ENCODE measurements at regions not wholly inside any gene's neighbourhood (a gene's known extent, or its start where the extent isn't known, plus 50 kb on each side); places are given as distances from the start of the nearest gene placed in this dataset.

DNA sequence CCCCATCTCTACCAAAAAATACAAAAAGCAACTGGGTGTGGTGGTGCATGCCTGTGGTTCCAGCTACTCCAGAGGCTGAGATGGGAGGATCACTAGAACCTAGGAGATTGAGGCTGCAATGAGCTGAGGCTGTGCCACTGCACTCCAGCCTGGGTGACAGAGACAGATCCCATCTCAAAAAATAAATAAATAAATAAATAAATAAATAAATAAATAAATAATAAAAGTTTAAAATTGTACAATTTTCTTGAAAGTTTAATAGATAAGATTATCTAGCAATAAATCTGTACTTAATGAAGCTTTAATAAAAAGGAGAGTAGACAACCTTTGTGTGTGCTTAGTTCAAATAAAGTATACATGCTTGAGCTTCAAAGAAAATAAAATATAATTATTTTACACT, 310.0 kb upstream of the LRIG3 start:
- H3K4me2 ChIP-seq (ENCODE audit: extremely low read depth, insufficient read depth, low read length) = no peak overlapping the region
- H3K79me2 ChIP-seq (ENCODE audit: control insufficient read depth, insufficient read depth, low read length) = no peaks in the 10 kb centered on the region
- H3K27ac ChIP-seq (ENCODE audit: insufficient read depth, low read length) = no peak overlapping the region
- H3K36me3 ChIP-seq (ENCODE audit: control insufficient read depth, insufficient read depth, low read length) = no peaks in the 10 kb centered on the region
- H3K9me3 ChIP-seq (ENCODE audit: control insufficient read depth, insufficient read depth, low read depth, low read length) = no peaks in the 10 kb centered on the region
- no peak for DNase-seq (ENCODE audit: low read depth in 2 of 2)
- no peak overlapping the region for H3K9ac ChIP-seq (ENCODE audit: insufficient read depth, low read length)
- H2AFZ ChIP-seq (ENCODE audit: low read length) = no peak overlapping the region
- no peaks in the 10 kb centered on the region for H3K4me1 ChIP-seq (ENCODE audit: control insufficient read depth, extremely low read depth, insufficient read depth, low read length)
- H4K20me1 ChIP-seq (ENCODE audit: control insufficient read depth, extremely low read depth, insufficient read depth, low read length) = no peaks in the 10 kb centered on the region
- H3K27me3 ChIP-seq (ENCODE audit: control insufficient read depth, insufficient read depth, low read length) = no peaks in the 10 kb centered on the region
- TF ChIP-seq EZH2 (IDR thresholded peaks at IDR 0.05; ENCODE audit: low read length, missing control alignments) = no peak
- TF ChIP-seq CTCF (conservative IDR thresholded peaks at IDR 0.05 in 1 of 2, IDR thresholded peaks at IDR 0.05 in 1 of 2; ENCODE audit: low read depth in 1 of 2, low read length in 2 of 2) = no peak
- H3K4me3 ChIP-seq (replicated peaks in 1 of 4; ENCODE audit: control extremely low read depth in 1 of 4, insufficient read depth in 1 of 4, low read depth in 3 of 4, low read length in 4 of 4) = no peak overlapping the region

DNA sequence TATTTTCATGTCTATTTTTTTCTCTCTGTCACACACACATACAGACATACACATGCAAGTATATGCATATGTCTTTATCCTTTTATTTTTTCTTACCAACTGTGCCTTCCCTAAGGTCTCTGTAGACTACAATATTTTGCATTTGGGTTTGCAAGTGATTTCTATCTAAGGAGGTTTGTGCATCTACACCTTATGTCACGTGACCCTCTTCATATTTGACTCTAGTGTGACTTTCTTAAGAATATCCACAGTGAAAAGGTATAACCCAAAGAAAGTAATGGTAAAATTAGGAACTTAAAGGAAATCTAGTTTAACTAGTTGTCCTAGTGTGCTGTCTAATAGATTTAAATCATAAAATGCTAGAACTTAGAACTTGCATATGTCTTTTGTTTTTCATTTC, 298.8 kb upstream of the LRIG3 start:
- H3K79me2 ChIP-seq (ENCODE audit: control insufficient read depth, insufficient read depth, low read length) = no peaks in the 10 kb centered on the region
- H3K4me3 ChIP-seq (replicated peaks in 1 of 4; ENCODE audit: control extremely low read depth in 1 of 4, insufficient read depth in 1 of 4, low read depth in 3 of 4, low read length in 4 of 4) = no peak overlapping the region
- no peak overlapping the region for H3K9ac ChIP-seq (ENCODE audit: insufficient read depth, low read length)
- no peak overlapping the region for H3K27ac ChIP-seq (ENCODE audit: insufficient read depth, low read length)
- no peaks in the 10 kb centered on the region for H3K4me1 ChIP-seq (ENCODE audit: control insufficient read depth, extremely low read depth, insufficient read depth, low read length)
- H4K20me1 ChIP-seq (ENCODE audit: control insufficient read depth, extremely low read depth, insufficient read depth, low read length) = no peaks in the 10 kb centered on the region
- H3K27me3 ChIP-seq (ENCODE audit: control insufficient read depth, insufficient read depth, low read length) = no peaks in the 10 kb centered on the region
- H3K4me2 ChIP-seq (ENCODE audit: extremely low read depth, insufficient read depth, low read length) = no peak overlapping the region
- no peaks in the 10 kb centered on the region for H3K9me3 ChIP-seq (ENCODE audit: control insufficient read depth, insufficient read depth, low read depth, low read length)
- H2AFZ ChIP-seq (ENCODE audit: low read length) = no peak overlapping the region
- DNase-seq (ENCODE audit: low read depth in 2 of 2) = no peak
- no peaks in the 10 kb centered on the region for H3K36me3 ChIP-seq (ENCODE audit: control insufficient read depth, insufficient read depth, low read length)
- no peak for TF ChIP-seq CTCF (conservative IDR thresholded peaks at IDR 0.05 in 1 of 2, IDR thresholded peaks at IDR 0.05 in 1 of 2; ENCODE audit: low read depth in 1 of 2, low read length in 2 of 2)
- no peak for TF ChIP-seq EZH2 (IDR thresholded peaks at IDR 0.05; ENCODE audit: low read length, missing control alignments)

- no peak overlapping the region for H3K4me3 ChIP-seq (replicated peaks in 1 of 4; ENCODE audit: control extremely low read depth in 1 of 4, insufficient read depth in 1 of 4, low read depth in 3 of 4, low read length in 4 of 4)
- H4K20me1 ChIP-seq (ENCODE audit: control insufficient read depth, extremely low read depth, insufficient read depth, low read length) = no peaks in the 10 kb centered on the region
- no peak for DNase-seq (ENCODE audit: low read depth in 2 of 2)
- H3K9ac ChIP-seq (ENCODE audit: insufficient read depth, low read length) = no peak overlapping the region
- H2AFZ ChIP-seq (ENCODE audit: low read length) = no peak overlapping the region
- H3K27ac ChIP-seq (ENCODE audit: insufficient read depth, low read length) = no peak overlapping the region
- no peak for TF ChIP-seq EZH2 (IDR thresholded peaks at IDR 0.05; ENCODE audit: low read length, missing control alignments)
- TF ChIP-seq CTCF (conservative IDR thresholded peaks at IDR 0.05 in 1 of 2, IDR thresholded peaks at IDR 0.05 in 1 of 2; ENCODE audit: low read depth in 1 of 2, low read length in 2 of 2) = no peak
- no peak overlapping the region for H3K4me2 ChIP-seq (ENCODE audit: extremely low read depth, insufficient read depth, low read length)
- H3K27me3 ChIP-seq (ENCODE audit: control insufficient read depth, insufficient read depth, low read length) = no peaks in the 10 kb centered on the region
- no peaks in the 10 kb centered on the region for H3K9me3 ChIP-seq (ENCODE audit: control insufficient read depth, insufficient read depth, low read depth, low read length)
- H3K79me2 ChIP-seq (ENCODE audit: control insufficient read depth, insufficient read depth, low read length) = no peaks in the 10 kb centered on the region
- H3K4me1 ChIP-seq (ENCODE audit: control insufficient read depth, extremely low read depth, insufficient read depth, low read length) = no peaks in the 10 kb centered on the region
- H3K36me3 ChIP-seq (ENCODE audit: control insufficient read depth, insufficient read depth, low read length) = no peaks in the 10 kb centered on the region
Observed at GRCh38 chr12:59196989-59197388, 276.7 kb upstream of the LRIG3 start.
